ENCODE measurements at regions not wholly inside any gene's neighbourhood (a gene's known extent, or its start where the extent isn't known, plus 50 kb on each side); places are given as distances from the start of the nearest gene placed in this dataset.

GRCh38 chr22:23403152-23403719 is 176.9 kb downstream of the IGLL1 start:
- no peaks in the 10 kb centered on the region for H3K9me3 Mint-ChIP-seq
- H3K36me3 Mint-ChIP-seq (ENCODE audit: low read depth) = no peaks in the 10 kb centered on the region
- no peak overlapping the region for H3K4me3 Mint-ChIP-seq
- H3K4me1 Mint-ChIP-seq (ENCODE audit: low read depth) = no peaks in the 10 kb centered on the region
- no peak overlapping the region for H3K27ac Mint-ChIP-seq
- no peaks in the 10 kb centered on the region for H3K27me3 Mint-ChIP-seq

GRCh38 chr22:23402275-23403151 is 177.6 kb downstream of the IGLL1 start:
- H3K27ac Mint-ChIP-seq = no peak overlapping the region
- H3K9me3 Mint-ChIP-seq = no peaks in the 10 kb centered on the region
- no peaks in the 10 kb centered on the region for H3K36me3 Mint-ChIP-seq (ENCODE audit: low read depth)
- no peak overlapping the region for H3K4me3 Mint-ChIP-seq
- H3K27me3 Mint-ChIP-seq = no peaks in the 10 kb centered on the region
- no peaks in the 10 kb centered on the region for H3K4me1 Mint-ChIP-seq (ENCODE audit: low read depth)

DNA sequence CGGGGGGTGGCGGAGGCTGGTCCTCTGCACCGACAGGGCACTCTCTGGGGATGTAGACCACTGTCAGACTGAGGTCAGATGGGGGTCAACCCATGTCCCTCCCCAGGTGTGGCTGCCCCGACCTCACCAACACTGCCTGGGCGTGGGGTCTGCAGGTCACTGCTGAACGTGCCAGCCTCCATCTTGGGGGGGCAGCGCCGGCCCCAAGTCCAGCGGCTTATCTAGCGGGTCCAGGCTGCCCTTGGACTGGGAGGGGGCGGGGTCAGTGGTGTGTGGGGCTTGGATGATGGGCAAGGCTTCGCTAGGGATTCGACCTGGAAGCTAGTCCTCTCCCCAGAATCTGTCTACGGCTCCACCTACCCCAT is 178.2 kb downstream of the IGLL1 start:
- H3K36me3 Mint-ChIP-seq (ENCODE audit: low read depth) = no peaks in the 10 kb centered on the region
- no peaks in the 10 kb centered on the region for H3K27me3 Mint-ChIP-seq
- no peak overlapping the region for H3K4me3 Mint-ChIP-seq
- H3K27ac Mint-ChIP-seq = no peak overlapping the region
- H3K9me3 Mint-ChIP-seq = no peaks in the 10 kb centered on the region
- no peaks in the 10 kb centered on the region for H3K4me1 Mint-ChIP-seq (ENCODE audit: low read depth)

- no peaks in the 10 kb centered on the region for H3K36me3 Mint-ChIP-seq (ENCODE audit: low read depth)
- no peaks in the 10 kb centered on the region for H3K27me3 Mint-ChIP-seq
- no peaks in the 10 kb centered on the region for H3K4me1 Mint-ChIP-seq (ENCODE audit: low read depth)
- no peaks in the 10 kb centered on the region for H3K9me3 Mint-ChIP-seq
- no peak overlapping the region for H3K4me3 Mint-ChIP-seq
- no peak overlapping the region for H3K27ac Mint-ChIP-seq
Measured at GRCh38 chr22:23401111-23401909, 178.8 kb downstream of the IGLL1 start.

DNA sequence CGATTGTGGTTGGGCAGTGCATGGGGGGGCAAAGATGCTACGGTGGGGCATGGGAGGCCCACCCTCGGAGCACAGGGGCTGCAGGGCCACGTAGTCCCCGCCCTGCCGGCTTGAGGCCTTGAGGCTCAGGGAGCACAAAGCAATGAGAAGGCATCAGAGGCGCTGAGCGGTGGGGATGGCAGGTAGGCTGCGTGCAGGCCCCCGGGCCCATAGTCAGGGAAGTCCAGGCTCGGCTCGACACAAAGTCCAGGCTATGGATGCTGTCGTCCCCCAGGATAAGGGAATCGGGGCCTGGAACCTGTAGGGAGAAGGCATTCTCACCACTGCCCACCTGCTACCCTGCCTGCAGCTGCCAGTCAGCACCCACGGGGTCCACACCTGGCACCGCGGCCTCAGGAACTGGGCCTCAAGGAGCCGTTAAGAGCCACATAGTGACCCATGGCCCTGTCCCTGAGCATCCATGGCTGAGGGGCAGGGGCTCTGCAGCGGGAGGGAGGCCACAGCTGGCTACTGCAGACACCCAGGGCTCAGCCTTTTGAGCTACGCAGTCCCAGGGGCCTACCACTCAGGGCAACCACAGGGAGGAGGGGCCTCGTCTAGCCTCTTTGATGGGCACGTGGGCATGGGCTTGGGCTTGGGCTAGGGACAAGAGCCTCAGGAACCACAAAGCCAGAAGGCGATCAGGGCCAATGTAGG is 179.7 kb downstream of the IGLL1 start:
- no peak overlapping the region for H3K27ac Mint-ChIP-seq
- no peaks in the 10 kb centered on the region for H3K9me3 Mint-ChIP-seq
- no peak overlapping the region for H3K4me3 Mint-ChIP-seq

GRCh38 chr22:23399367-23400285 is 180.5 kb downstream of the IGLL1 start:
- no peak overlapping the region for H3K4me3 Mint-ChIP-seq
- H3K9me3 Mint-ChIP-seq = no peaks in the 10 kb centered on the region
- H3K27me3 Mint-ChIP-seq = no peaks in the 10 kb centered on the region
- no peaks in the 10 kb centered on the region for H3K4me1 Mint-ChIP-seq (ENCODE audit: low read depth)
- no peak overlapping the region for H3K27ac Mint-ChIP-seq
- H3K36me3 Mint-ChIP-seq (ENCODE audit: low read depth) = no peaks in the 10 kb centered on the region

More for the DNA sequence above, 179.7 kb downstream of the IGLL1 start:
- no peaks in the 10 kb centered on the region for H3K27me3 Mint-ChIP-seq
- H3K4me1 Mint-ChIP-seq (ENCODE audit: low read depth) = no peaks in the 10 kb centered on the region
- H3K36me3 Mint-ChIP-seq (ENCODE audit: low read depth) = no peaks in the 10 kb centered on the region

GRCh38 chr22:23398701-23399366 is 181.3 kb downstream of the IGLL1 start:
- no peaks in the 10 kb centered on the region for H3K4me1 Mint-ChIP-seq (ENCODE audit: low read depth)
- no peaks in the 10 kb centered on the region for H3K9me3 Mint-ChIP-seq
- no peaks in the 10 kb centered on the region for H3K27me3 Mint-ChIP-seq
- no peak overlapping the region for H3K4me3 Mint-ChIP-seq
- no peak overlapping the region for H3K27ac Mint-ChIP-seq
- no peaks in the 10 kb centered on the region for H3K36me3 Mint-ChIP-seq (ENCODE audit: low read depth)

DNA sequence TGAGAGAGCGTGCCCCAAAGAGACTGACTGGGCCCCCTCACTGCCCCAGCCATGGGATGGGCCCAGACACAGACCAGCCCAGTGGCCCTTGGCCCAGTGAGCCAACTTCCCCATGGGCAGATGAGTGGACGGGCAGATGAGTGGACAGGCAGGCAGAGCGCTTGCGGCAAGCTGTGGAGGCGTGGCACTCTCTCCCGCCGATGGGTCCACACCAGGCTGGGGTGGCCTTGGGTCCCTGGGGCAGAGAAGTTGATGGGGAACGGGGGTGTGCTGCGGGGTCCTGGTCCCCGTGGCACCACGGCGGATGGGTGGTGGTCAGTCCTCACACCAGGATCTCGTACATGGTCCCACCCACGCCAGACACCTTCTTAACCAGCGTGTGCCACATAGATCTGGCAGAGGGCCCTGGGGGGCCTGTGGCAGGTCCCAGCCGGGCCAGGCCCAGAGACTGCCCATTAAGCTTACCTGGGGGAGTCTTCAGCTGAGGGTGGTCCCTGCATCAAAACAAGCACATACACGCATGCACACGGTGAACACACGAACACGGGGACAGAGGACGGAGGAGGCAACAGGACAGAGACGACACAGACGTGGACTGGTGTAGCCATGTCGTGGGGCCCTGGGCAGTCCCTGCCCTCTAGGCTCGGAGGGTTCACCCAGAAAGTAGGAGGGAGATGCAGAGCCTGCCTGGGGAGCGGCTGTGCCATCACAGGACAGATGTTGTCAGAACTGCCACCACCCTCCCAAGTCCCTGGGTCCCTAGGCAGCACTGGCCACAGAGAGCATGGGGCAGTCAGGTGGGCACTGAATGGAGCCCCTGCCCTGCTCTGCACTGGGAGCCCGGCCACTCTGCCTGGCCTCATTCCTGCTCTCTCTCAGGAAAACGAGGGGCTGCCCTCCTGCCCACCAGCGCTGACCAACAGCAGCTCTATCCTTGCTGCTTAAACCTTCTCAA is 182.2 kb downstream of the IGLL1 start:
- Mint-ChIP-seq H3K36me3 (ENCODE audit: low read depth) (no peaks in the 10 kb centered on the region), H3K27me3 (no peaks in the 10 kb centered on the region), H3K4me3 (no peak overlapping the region), H3K27ac (no peak overlapping the region), H3K9me3 (no peaks in the 10 kb centered on the region), H3K4me1 (ENCODE audit: low read depth) (no peaks in the 10 kb centered on the region)

DNA sequence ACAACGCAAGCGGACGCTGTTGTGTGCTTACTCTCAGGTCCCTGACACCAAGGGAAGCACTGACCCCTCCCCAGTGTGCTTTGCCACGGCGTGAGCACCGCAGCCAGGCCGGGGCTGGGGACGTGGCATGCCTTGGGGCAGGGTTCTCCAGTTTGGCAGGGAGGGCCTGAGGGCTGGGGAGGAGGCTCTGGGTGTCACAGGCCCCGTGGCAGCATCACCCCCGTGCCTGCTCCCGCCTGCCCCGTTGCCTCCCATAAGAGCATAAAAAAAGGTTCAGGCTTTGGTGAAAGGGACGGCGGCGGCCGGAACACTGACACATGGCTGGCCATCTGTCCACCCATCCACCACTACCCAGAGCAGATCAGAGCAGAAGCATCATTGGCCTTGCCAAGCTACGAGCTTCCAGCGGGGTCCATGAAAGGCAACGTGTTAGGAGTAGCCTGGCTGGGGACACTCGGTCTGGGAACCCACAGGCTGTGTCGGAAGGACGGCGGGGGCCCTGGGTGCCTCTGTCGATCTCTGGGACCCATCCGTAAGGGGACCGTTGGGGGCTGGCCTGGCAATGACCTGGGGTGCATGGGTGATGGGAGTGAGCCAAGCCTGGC is 183.0 kb downstream of the IGLL1 start:
- Mint-ChIP-seq H3K4me3 (no peak overlapping the region), H3K9me3 (no peaks in the 10 kb centered on the region), H3K27me3 (no peaks in the 10 kb centered on the region), H3K27ac (no peak overlapping the region), H3K36me3 (ENCODE audit: low read depth) (no peaks in the 10 kb centered on the region), H3K4me1 (ENCODE audit: low read depth) (no peaks in the 10 kb centered on the region)

- no peaks in the 10 kb centered on the region for H3K9me3 Mint-ChIP-seq
- no peak overlapping the region for H3K4me3 Mint-ChIP-seq
- H3K36me3 Mint-ChIP-seq (ENCODE audit: low read depth) = no peaks in the 10 kb centered on the region
- H3K4me1 Mint-ChIP-seq (ENCODE audit: low read depth) = no peaks in the 10 kb centered on the region
- no peaks in the 10 kb centered on the region for H3K27me3 Mint-ChIP-seq
- no peak overlapping the region for H3K27ac Mint-ChIP-seq
Measured at GRCh38 chr22:23396362-23397007, 183.6 kb downstream of the IGLL1 start.

- no peaks in the 10 kb centered on the region for H3K27me3 Mint-ChIP-seq
- no peaks in the 10 kb centered on the region for H3K9me3 Mint-ChIP-seq
- H3K27ac Mint-ChIP-seq = no peak overlapping the region
- no peaks in the 10 kb centered on the region for H3K36me3 Mint-ChIP-seq (ENCODE audit: low read depth)
- no peaks in the 10 kb centered on the region for H3K4me1 Mint-ChIP-seq (ENCODE audit: low read depth)
- H3K4me3 Mint-ChIP-seq = no peak overlapping the region
Measured at GRCh38 chr22:23395530-23396361, 184.3 kb downstream of the IGLL1 start.

Data from stimulated activated naive CD8-positive, alpha-beta T cell treated with anti-CD3 and anti-CD28 coated beads, Interleukin-15, Interleukin-2, amounts not matched to agents 100 ng/mL and 50 ng/mL, for 24 hours (primary cell).